CD8-positive, alpha-beta memory T cell (primary cell): ENCODE measurements at regions not wholly inside any gene's neighbourhood (a gene's known extent, or its start where the extent isn't known, plus 50 kb on each side); places are given as distances from the start of the nearest gene placed in this dataset.

Experiments used
- CTCF ChIA-PET: fragments of 350-600 bp; sonication (Branson Sonifier 250); formaldehyde crosslinking; loops from one replicate; lab custom pipeline; 2021; ENCODE audit warnings: antibody characterized with exemption; lab: Charles Lee
- POLR2A ChIA-PET: fragments of 350-600 bp; sonication (Branson Sonifier 250); formaldehyde crosslinking; loops from one replicate; lab custom pipeline; 2021; ENCODE audit warnings: antibody characterized with exemption; lab: Charles Lee
- DNase-seq, 5 donors: peaks; one replicate each; pipeline versions ENCODE4 v3.0.0 to v3.0.0-alpha.2; 2020 to 2022; ENCODE audit warnings: mixed read lengths in 1 of 5
- H3K27ac ChIP-seq: one replicate; pipeline ENCODE4 v1.7.0; 2013; ENCODE audit warnings: low read depth, mild to moderate bottlenecking, low read length, moderate library complexity
- H3K27me3 ChIP-seq: 2 replicates; pipeline ENCODE4 v1.7.0; 2013; ENCODE audit warnings: low read length, mild to moderate bottlenecking; ENCODE audit not compliant: insufficient read depth, poor library complexity, severe bottlenecking
- H3K36me3 ChIP-seq: 2 replicates; pipeline ENCODE4 v1.7.0; 2013; ENCODE audit warnings: mild to moderate bottlenecking, low read length, moderate library complexity; ENCODE audit not compliant: insufficient read depth
- H3K4me1 ChIP-seq: 2 replicates; pipeline ENCODE4 v1.7.0; 2013; ENCODE audit warnings: mild to moderate bottlenecking, low read length, moderate library complexity; ENCODE audit not compliant: insufficient read depth
- H3K4me3 ChIP-seq: 2 replicates; pipeline ENCODE4 v1.7.0; 2013; ENCODE audit warnings: mild to moderate bottlenecking, low read length
- H3K9me3 ChIP-seq: 2 replicates; pipeline ENCODE4 v1.7.0; 2013; ENCODE audit warnings: mild to moderate bottlenecking, low read length
- H3K27ac Mint-ChIP-seq, 8 donors: one replicate each; pipeline ENCODE4 v1.8.0; 2020 to 2021; ENCODE audit warnings: mixed read lengths in 8 of 8, mild to moderate bottlenecking in 6 of 8, inconsistent platforms in 3 of 8, moderate library complexity in 3 of 8
- H3K27me3 Mint-ChIP-seq, 2 donors: one replicate each; pipeline ENCODE4 v1.8.0; 2020 to 2021; ENCODE audit warnings: mixed read lengths in 2 of 2, mild to moderate bottlenecking in 1 of 2, moderate library complexity in 1 of 2
- H3K36me3 Mint-ChIP-seq, 3 donors: one replicate each; pipeline ENCODE4 v1.8.0; 2020 to 2021; ENCODE audit warnings: mixed read lengths in 3 of 3, inconsistent platforms in 1 of 3, mild to moderate bottlenecking in 1 of 3
- H3K4me1 Mint-ChIP-seq, 3 donors: one replicate each; pipeline ENCODE4 v1.8.0; 2020 to 2021; ENCODE audit warnings: mixed read lengths in 3 of 3, inconsistent platforms in 1 of 3, mild to moderate bottlenecking in 1 of 3
- H3K4me3 Mint-ChIP-seq, 7 donors: one replicate each; pipeline ENCODE4 v1.8.0; 2020 to 2021; ENCODE audit warnings: mixed read lengths in 7 of 7, mild to moderate bottlenecking in 6 of 7, moderate library complexity in 4 of 7, inconsistent platforms in 2 of 7
- H3K9me3 Mint-ChIP-seq, 5 donors: one replicate each; pipeline ENCODE4 v1.8.0; 2020 to 2022; ENCODE audit warnings: mixed read lengths in 5 of 5, mild to moderate bottlenecking in 3 of 5, moderate library complexity in 2 of 5, inconsistent platforms in 1 of 5

DNA sequence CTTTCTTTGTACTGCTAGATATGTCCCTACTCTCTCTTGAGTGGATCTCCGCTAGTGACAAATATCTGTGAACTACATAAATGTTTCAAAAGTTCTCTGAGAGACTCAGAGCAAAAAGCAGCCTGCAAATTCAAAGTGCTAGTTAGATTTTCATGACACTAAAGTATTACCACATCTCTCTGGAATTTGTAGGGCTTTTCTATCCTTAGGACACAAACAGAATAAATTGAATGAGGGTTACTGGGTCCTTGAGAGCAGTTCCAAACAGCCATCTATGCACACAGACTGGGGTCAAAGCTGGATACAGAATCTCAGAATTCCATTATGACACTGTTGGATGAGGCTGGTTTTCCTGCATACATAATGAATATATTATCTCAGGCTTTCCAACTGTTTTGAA is 953.2 kb downstream of the DIAPH3 start:
- no peak overlapping the region for H3K27ac ChIP-seq
- Mint-ChIP-seq H3K36me3 (no peaks in the 10 kb centered on the region), H3K27ac (no peak overlapping the region), H3K4me3 (no peak overlapping the region), H3K9me3 (peaks cover 0 to 3% (median 0%) of the 10 kb centered on the region in 5 donors), H3K4me1 (no peaks in the 10 kb centered on the region), H3K27me3 (no peaks in the 10 kb centered on the region)
- ChIA-PET POLR2A (no interaction called here), CTCF (no interaction called here)
- H3K4me3 ChIP-seq, result no peak overlapping the region
- no peaks in the 10 kb centered on the region for H3K27me3 ChIP-seq
- no peaks in the 10 kb centered on the region for H3K9me3 ChIP-seq
- no peak for DNase-seq
- H3K36me3 ChIP-seq, result no peaks in the 10 kb centered on the region
- no peaks in the 10 kb centered on the region for H3K4me1 ChIP-seq

- Mint-ChIP-seq H3K4me1 (no peaks in the 10 kb centered on the region), H3K4me3 (peak overlapping the region in 1 of 7 donors; percentile 36), H3K9me3 (peaks cover 0 to 3% (median 0%) of the 10 kb centered on the region in 5 donors), H3K27ac (no peak overlapping the region), H3K27me3 (no peaks in the 10 kb centered on the region), H3K36me3 (no peaks in the 10 kb centered on the region)
- Histone ChIP-seq H3K4me3 (no peak overlapping the region), H3K4me1 (no peaks in the 10 kb centered on the region), H3K27me3 (no peaks in the 10 kb centered on the region), H3K36me3 (no peaks in the 10 kb centered on the region), H3K27ac (no peak overlapping the region), H3K9me3 (no peaks in the 10 kb centered on the region)
- no peak for DNase-seq
- POLR2A ChIA-PET, result no interaction called here
- CTCF ChIA-PET, result no interaction called here
Observed at GRCh38 chr13:59211606-59212005, 952.1 kb downstream of the DIAPH3 start.

GRCh38 chr13:59229401-59229800 is 934.3 kb downstream of the DIAPH3 start:
- Mint-ChIP-seq H3K27me3 (peaks cover 0 to 1% of the 10 kb centered on the region in 2 donors), H3K4me3 (no peak overlapping the region), H3K36me3 (no peaks in the 10 kb centered on the region), H3K27ac (no peak overlapping the region), H3K4me1 (no peaks in the 10 kb centered on the region), H3K9me3 (peaks cover 0 to 12% (median 2%) of the 10 kb centered on the region in 5 donors)
- ChIA-PET POLR2A (no interaction called here), CTCF (no interaction called here)
- Histone ChIP-seq H3K4me1 (no peaks in the 10 kb centered on the region), H3K9me3 (no peaks in the 10 kb centered on the region), H3K27ac (no peak overlapping the region), H3K27me3 (no peaks in the 10 kb centered on the region), H3K36me3 (no peaks in the 10 kb centered on the region), H3K4me3 (no peak overlapping the region)
- DNase-seq, result no peak

DNA sequence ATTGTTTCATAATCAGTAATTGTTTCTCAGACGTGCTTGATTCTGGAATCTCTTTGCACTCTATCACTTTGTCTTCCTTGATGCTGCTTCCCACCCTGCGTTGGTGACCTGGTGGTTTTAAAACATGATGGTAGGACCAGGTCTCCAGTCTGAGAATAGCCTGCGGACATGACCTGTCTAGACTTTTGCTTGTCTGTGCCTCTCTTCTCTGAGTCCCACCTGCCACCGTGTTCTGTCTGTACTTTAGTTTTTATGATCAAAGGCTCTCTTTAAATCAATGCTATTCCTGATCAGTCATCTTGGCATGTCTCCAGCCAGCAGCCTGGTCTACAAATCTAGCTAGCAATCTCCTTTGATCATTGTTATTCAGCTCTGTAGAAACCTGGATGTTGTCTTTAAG is 933.9 kb downstream of the DIAPH3 start:
- Mint-ChIP-seq H3K4me3 (no peak overlapping the region), H3K36me3 (no peaks in the 10 kb centered on the region), H3K4me1 (no peaks in the 10 kb centered on the region), H3K27ac (no peak overlapping the region), H3K9me3 (peaks cover 0 to 12% (median 2%) of the 10 kb centered on the region in 5 donors), H3K27me3 (peaks cover 0 to 1% of the 10 kb centered on the region in 2 donors)
- CTCF ChIA-PET, result no interaction called here
- no peaks in the 10 kb centered on the region for H3K27me3 ChIP-seq
- H3K36me3 ChIP-seq, result no peaks in the 10 kb centered on the region
- no peak overlapping the region for H3K4me3 ChIP-seq
- no peaks in the 10 kb centered on the region for H3K4me1 ChIP-seq
- no peak overlapping the region for H3K27ac ChIP-seq
- DNase-seq, result no peak
- POLR2A ChIA-PET, result no interaction called here
- H3K9me3 ChIP-seq, result no peaks in the 10 kb centered on the region

DNA sequence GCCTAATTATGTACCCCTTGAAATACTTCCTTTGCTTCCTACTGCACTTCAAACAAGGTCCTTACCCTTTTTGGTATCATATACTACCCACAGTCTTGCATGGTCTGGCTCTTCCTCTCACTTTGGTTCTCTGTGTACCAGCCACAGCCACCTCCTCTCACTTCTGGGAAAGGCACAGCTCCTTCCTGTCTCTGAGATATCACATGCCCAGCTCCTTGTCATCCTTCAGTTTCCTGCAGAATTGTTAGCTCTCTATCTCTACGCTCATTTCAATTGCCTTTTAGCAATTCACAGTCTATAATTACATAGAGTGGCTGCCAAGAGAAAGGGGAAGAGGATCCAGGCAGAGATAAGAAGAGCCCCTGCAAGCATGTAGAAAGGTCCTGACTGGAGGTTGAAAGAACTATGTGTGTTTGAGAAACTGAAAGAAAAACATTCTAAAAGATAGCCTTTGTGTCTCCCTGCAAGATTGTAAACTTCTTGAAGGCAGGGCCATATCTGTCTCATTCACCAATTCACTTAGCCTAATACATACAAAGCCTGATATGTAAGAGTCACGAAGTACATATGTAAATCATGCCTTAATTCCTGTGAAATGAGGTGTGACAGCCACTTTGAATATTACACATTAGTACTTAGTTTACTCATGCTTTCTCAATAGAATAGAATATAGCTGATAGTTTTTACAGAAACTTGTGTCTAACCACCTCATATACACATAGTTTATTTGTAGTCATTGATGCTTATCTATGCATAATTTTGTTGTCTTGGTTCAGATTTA is 933.1 kb downstream of the DIAPH3 start:
- ChIA-PET CTCF (no interaction called here), POLR2A (no interaction called here)
- no peak overlapping the region for H3K4me3 Mint-ChIP-seq
- Histone ChIP-seq H3K27ac (no peak overlapping the region), H3K9me3 (no peaks in the 10 kb centered on the region), H3K4me1 (no peaks in the 10 kb centered on the region), H3K4me3 (no peak overlapping the region), H3K36me3 (no peaks in the 10 kb centered on the region), H3K27me3 (no peaks in the 10 kb centered on the region)
- H3K36me3 Mint-ChIP-seq, result no peaks in the 10 kb centered on the region
- peaks cover 0 to 1% of the 10 kb centered on the region in 2 donors for H3K27me3 Mint-ChIP-seq
- no peaks in the 10 kb centered on the region for H3K4me1 Mint-ChIP-seq
- DNase-seq, result no peak
- H3K27ac Mint-ChIP-seq, result no peak overlapping the region
- peaks cover 0 to 12% (median 2%) of the 10 kb centered on the region in 5 donors for H3K9me3 Mint-ChIP-seq

DNA sequence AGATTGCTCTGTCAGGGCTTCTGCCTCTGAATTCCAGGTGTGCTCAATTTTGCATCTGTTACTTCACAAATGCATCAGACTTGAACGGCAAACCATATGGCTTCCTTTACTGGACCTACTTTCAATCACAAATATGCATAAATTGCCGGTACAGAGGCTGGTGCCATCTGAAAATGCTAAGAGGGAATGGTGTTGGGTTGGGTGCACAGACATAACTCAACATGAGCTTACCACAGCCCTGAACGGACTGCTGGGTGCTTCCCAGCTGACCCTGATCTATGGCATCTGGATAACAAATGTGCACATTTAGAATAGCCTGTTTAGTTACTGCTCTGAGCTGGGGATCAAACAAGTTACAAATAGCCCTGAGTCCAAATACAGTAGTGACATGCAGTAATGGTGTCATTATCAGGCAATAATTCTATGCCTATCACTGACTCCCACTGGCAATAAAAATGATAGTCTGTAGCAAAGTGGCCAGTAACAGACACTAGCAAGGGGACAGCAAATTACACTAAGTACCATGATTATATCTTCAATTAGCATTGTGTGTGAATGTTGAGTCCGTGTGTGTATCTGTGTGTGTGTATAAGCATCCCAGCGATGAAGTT is 927.3 kb downstream of the DIAPH3 start:
- ChIA-PET POLR2A (no interaction called here), CTCF (no interaction called here)
- H3K27me3 ChIP-seq, result no peaks in the 10 kb centered on the region
- H3K4me1 ChIP-seq, result no peaks in the 10 kb centered on the region
- no peaks in the 10 kb centered on the region for H3K36me3 ChIP-seq
- no peak overlapping the region for H3K4me3 ChIP-seq
- H3K27ac Mint-ChIP-seq, result no peak overlapping the region
- no peak for DNase-seq
- no peak overlapping the region for H3K4me3 Mint-ChIP-seq
- H3K36me3 Mint-ChIP-seq, result no peaks in the 10 kb centered on the region
- H3K27ac ChIP-seq, result no peak overlapping the region
- no peaks in the 10 kb centered on the region for H3K27me3 Mint-ChIP-seq
- H3K9me3 Mint-ChIP-seq, result peaks cover 0 to 5% (median 0%) of the 10 kb centered on the region in 5 donors
- no peaks in the 10 kb centered on the region for H3K4me1 Mint-ChIP-seq
- H3K9me3 ChIP-seq, result no peaks in the 10 kb centered on the region

DNA sequence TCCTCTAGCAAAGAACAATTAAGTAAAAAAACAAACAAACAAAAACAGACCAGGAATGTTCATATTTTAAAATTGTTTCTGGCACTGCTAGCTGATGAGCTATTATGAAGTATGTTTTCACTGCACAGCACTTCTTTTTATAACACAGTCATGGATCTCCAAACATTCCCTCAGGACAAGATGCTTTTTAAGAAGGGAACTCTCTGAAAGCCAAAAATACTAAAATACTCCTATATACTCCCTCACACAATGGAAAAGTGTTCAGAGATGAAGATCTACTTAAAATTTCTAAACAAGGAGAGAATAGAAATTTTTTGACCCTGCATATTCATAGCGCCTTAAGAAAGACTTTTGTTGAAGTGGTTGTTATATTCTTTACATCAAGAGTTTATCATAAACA is 926.8 kb downstream of the DIAPH3 start:
- Histone ChIP-seq H3K4me3 (no peak overlapping the region), H3K27me3 (no peaks in the 10 kb centered on the region), H3K4me1 (no peaks in the 10 kb centered on the region), H3K27ac (no peak overlapping the region), H3K9me3 (no peaks in the 10 kb centered on the region), H3K36me3 (no peaks in the 10 kb centered on the region)
- Mint-ChIP-seq H3K36me3 (no peaks in the 10 kb centered on the region), H3K27ac (no peak overlapping the region), H3K27me3 (no peaks in the 10 kb centered on the region), H3K4me3 (no peak overlapping the region), H3K9me3 (peaks cover 0 to 5% (median 0%) of the 10 kb centered on the region in 5 donors), H3K4me1 (no peaks in the 10 kb centered on the region)
- ChIA-PET POLR2A (no interaction called here), CTCF (no interaction called here)
- no peak for DNase-seq

- H3K27ac Mint-ChIP-seq, result no peak overlapping the region
- POLR2A ChIA-PET, result no interaction called here
Observed at GRCh38 chr13:59247171-59247570, 916.6 kb downstream of the DIAPH3 start.

More at GRCh38 chr13:59247171-59247570, 916.6 kb downstream of the DIAPH3 start:
- no peak overlapping the region for H3K4me3 ChIP-seq
- no peaks in the 10 kb centered on the region for H3K9me3 ChIP-seq
- Mint-ChIP-seq H3K9me3 (no peaks in the 10 kb centered on the region), H3K36me3 (no peaks in the 10 kb centered on the region), H3K4me3 (no peak overlapping the region), H3K4me1 (no peaks in the 10 kb centered on the region), H3K27me3 (no peaks in the 10 kb centered on the region)
- H3K27ac ChIP-seq, result no peak overlapping the region
- H3K4me1 ChIP-seq, result no peaks in the 10 kb centered on the region
- DNase-seq, result no peak
- no peaks in the 10 kb centered on the region for H3K27me3 ChIP-seq
- no peaks in the 10 kb centered on the region for H3K36me3 ChIP-seq
- CTCF ChIA-PET, result no interaction called here
